ENCODE measurements at regions not wholly inside any gene's neighbourhood (a gene's known extent, or its start where the extent isn't known, plus 50 kb on each side); places are given as distances from the start of the nearest gene placed in this dataset.

- Histone ChIP-seq H3K4me1 (no peaks in the 10 kb centered on the region), H3K9me3 (no peaks in the 10 kb centered on the region), H3K36me3 (no peaks in the 10 kb centered on the region), H3K27me3 (no peaks in the 10 kb centered on the region), H3K27ac (no peak overlapping the region), H3K4me3 (replicated peaks in 1 of 3) (no peak overlapping the region)
- no peak for DNase-seq
- TF ChIP-seq POLR2A (IDR thresholded peaks at IDR 0.05) (no peak), CTCF (IDR thresholded peaks at IDR 0.05) (no peak)
- 48 to 50% methylated on average over 1 of the region's 1 CpG for WGBS, 2 donors
- intact Hi-C loops (cut with DNase I) = no loop called here
These were observed 68.4 kb downstream of the ID4 start for GRCh38 chr6:19905584-19905983.

GRCh38 chr6:19906171-19906570 lies 69.0 kb downstream of the ID4 start:
- Histone ChIP-seq H3K4me1 (no peaks in the 10 kb centered on the region), H3K4me3 (replicated peaks in 1 of 3) (no peak overlapping the region), H3K36me3 (no peaks in the 10 kb centered on the region), H3K27me3 (no peaks in the 10 kb centered on the region), H3K27ac (no peak overlapping the region), H3K9me3 (no peaks in the 10 kb centered on the region)
- WGBS, 2 donors = 76 to 79% methylated on average over 3 of the region's 3 CpGs
- intact Hi-C loops (cut with DNase I) = no loop called here
- TF ChIP-seq CTCF (IDR thresholded peaks at IDR 0.05) = no peak
- TF ChIP-seq POLR2A (IDR thresholded peaks at IDR 0.05) = no peak
- DNase-seq = no peak

- TF ChIP-seq CTCF (IDR thresholded peaks at IDR 0.05) (no peak), POLR2A (IDR thresholded peaks at IDR 0.05) (no peak)
- intact Hi-C loops (cut with DNase I) = no loop called here
- Histone ChIP-seq H3K27me3 (no peaks in the 10 kb centered on the region), H3K4me3 (replicated peaks in 1 of 3) (no peak overlapping the region), H3K27ac (no peak overlapping the region), H3K4me1 (no peaks in the 10 kb centered on the region), H3K36me3 (no peaks in the 10 kb centered on the region), H3K9me3 (no peaks in the 10 kb centered on the region)
- DNase-seq = no peak
- WGBS, 2 donors = 86 to 91% methylated on average over 3 of the region's 3 CpGs
These were observed 74.1 kb downstream of the ID4 start for GRCh38 chr6:19911223-19911622.

GRCh38 chr6:19918436-19918835 lies 81.3 kb downstream of the ID4 start:
- H3K4me1 ChIP-seq = no peaks in the 10 kb centered on the region
- 91 to 98% methylated on average over 1 of the region's 1 CpG for WGBS, 2 donors
- H3K27me3 ChIP-seq = no peaks in the 10 kb centered on the region
- no peak overlapping the region for H3K4me3 ChIP-seq (replicated peaks in 1 of 3)
- H3K36me3 ChIP-seq = no peaks in the 10 kb centered on the region
- no peaks in the 10 kb centered on the region for H3K9me3 ChIP-seq
- intact Hi-C loops (cut with DNase I) = no loop called here
- TF ChIP-seq POLR2A (IDR thresholded peaks at IDR 0.05) (no peak), CTCF (IDR thresholded peaks at IDR 0.05) (no peak)
- H3K27ac ChIP-seq = no peak overlapping the region
- DNase-seq = no peak

GRCh38 chr6:19921786-19922185 lies 84.6 kb downstream of the ID4 start:
- no peak for TF ChIP-seq CTCF (IDR thresholded peaks at IDR 0.05)
- no peak for TF ChIP-seq POLR2A (IDR thresholded peaks at IDR 0.05)
- Histone ChIP-seq H3K9me3 (no peaks in the 10 kb centered on the region), H3K4me1 (no peaks in the 10 kb centered on the region), H3K27me3 (no peaks in the 10 kb centered on the region), H3K27ac (no peak overlapping the region), H3K36me3 (no peaks in the 10 kb centered on the region), H3K4me3 (replicated peaks in 1 of 3) (no peak overlapping the region)
- no peak for DNase-seq
- intact Hi-C loops (cut with DNase I) = no loop called here
- 50 to 69% methylated on average over 9 of the region's 9 CpGs for WGBS, 2 donors
